GM19238 (cell line): ENCODE measurements at regions not wholly inside any gene's neighbourhood (a gene's known extent, or its start where the extent isn't known, plus 50 kb on each side); places are given as distances from the start of the nearest gene placed in this dataset.
"Not testable (repeated sequence)": the region's sequence is repeated elsewhere in the genome, so short reads cannot be mapped to it uniquely, and the experiment has no call there.

ENCODE experiments used
- DNase-seq: peaks from one replicate; pipeline ENCODE4 v3.0.0; 2011; ENCODE audit warnings: low spot score; ENCODE audit not compliant: insufficient read length

DNA sequence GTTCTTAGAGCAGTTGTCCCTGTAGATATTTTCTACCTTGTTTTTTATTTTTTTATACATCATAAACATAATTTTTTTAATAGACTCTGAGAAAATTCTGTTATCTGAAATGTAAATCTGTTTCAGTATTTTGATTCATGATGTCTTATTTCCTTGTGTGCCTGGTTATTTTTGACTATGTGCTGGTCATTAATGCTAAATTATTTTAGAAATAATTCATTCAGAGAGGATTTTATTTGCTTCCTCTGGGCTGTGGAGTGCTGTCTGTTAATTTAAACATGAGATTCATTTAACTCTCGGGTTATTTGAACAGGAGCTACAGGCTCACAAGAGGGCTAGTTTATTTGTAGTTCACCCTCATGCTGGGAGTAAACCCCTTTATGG lies 124.3 kb upstream of the PITX1 start:
- no peak for DNase-seq

DNA sequence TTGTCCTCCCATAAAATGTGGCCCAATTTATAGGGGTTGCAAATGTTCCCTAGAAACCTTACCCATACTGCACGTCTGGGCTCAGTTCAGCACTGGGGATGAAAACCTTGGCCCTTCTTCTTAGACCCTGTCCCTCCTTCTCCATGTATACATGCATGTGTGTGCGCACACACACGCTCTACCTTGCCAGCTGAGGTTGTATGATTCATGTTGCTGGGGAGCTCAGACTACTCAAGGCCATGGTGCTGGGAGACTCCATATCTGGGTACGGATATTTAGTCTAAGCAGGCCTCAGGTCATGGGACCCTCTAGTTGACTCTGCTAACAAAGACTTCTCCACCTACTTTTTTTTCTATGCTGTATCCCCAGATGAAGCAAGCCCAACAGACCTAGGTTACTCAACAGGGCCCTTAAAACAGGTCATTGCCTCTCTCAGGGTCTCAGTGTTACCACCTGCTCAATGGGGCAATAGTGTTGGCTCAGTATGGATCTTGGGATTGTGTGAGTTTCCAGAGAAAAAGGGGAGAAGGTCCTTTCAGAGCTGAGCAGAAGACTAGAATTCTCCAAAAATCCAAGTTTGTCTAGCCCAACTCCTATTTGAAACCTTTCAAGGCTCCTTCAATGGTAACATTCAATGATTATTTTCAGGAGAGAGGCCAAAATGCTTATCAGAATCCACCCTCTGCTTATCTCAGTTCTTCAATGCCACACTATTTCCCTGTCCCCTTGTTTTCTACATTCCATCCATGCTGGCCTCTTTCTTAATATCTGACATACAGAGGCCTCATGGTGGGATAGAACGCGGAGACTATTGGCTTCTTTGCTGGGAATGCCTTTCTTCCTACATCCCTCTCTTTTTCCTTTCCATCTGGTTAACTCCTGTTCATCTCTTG lies 123.6 kb upstream of the PITX1 start:
- DNase-seq = no peak

DNA sequence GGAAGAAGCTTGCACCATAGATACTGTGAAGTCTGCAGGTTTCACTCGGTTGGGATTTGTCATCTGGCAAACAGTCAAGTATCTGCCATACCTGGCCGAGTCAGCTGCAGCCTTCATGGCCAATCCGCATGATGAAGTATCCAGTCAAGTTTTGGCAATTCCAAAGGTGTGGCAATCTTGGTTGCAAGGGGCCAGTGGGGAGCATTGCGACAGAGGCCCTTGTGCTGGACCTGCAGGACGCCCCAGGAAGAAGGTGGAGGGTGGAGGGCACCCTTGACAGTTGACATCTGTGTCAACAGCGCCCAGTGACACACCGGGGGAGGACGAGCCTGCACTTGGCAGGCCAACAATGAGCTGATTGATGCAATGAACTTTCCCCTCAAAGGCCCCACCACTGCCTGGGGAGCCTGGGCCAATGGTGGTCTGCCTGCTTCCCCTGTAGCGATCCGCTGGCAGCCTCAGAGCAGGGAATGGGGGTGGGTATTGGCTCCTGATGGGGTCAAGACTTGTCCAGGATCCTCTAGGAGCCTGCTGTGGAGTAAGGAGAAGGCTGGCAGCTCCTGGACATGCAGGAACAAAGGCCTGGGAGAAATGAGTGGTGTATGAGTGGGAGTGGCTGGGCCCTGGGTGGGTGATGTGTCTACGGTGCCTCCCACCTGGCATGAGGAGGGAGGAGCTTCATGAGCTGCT lies 122.8 kb upstream of the PITX1 start:
- DNase-seq = no peak

DNA sequence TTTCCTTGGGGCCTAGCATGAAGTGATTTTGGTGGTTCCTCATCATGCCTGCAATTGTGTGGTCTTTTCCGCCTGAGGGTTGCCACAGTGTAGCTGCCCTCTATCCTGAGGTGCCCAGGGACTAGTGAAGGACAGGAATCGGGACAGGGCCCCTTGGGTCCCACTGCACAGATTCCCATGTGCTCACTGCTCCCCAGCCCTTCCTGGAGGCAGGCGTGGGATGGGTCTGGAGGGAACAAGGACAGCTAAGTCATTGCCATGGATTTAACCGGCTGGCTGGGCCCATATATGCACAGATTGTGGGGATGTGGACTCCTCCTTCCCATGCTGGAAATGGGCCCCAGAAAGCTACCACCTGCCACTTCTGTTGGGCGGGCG lies 122.3 kb upstream of the PITX1 start:
- no peak for DNase-seq

DNA sequence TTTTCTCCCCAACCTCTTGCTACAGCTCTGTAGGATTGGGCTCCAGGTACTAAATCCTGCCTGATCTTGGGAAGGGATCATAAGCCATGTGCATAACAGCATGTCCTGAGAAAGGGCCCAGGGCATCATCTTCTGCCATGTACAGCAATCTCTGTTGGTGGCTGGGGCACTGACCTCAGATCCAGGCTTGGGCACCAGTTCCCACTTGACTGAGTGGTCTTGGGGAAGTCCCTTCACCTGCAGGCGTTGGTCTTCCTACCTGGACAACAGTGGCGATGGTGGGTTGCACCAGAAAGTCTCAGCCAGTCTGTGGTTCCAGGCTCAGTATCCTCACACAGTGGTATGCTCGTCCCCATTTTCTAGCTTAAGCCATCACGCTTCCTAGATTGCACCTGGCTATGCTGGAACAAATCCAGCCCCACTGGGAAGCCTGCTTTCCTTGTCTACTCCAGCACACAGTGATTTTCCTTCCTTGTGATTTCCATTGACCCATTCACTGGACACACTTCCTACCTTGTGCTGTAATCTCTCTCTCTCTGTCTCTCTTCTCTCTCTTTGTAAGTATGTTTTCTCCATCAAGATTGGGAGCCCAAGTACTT lies 121.7 kb upstream of the PITX1 start:
- no peak for DNase-seq

DNA sequence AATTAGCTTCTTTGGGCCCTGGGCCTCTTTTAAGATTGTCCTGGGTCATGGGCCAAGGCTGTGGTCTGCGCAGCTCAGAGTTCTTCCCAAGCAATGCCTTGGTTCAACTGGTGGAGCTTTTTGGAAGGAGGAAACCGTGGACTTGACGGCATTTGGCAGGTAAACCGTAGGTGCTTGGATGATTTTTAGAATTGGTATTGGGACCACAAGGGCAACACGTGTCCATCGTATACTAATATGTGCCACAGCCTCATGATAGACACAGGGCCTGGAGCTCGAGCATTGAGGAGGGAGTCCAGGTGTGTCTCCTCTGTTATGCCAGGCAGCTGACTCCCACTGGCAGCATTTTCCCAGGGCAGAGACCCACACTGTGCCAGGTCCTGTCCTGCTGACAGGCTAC lies 120.9 kb upstream of the PITX1 start:
- no peak for DNase-seq

DNA sequence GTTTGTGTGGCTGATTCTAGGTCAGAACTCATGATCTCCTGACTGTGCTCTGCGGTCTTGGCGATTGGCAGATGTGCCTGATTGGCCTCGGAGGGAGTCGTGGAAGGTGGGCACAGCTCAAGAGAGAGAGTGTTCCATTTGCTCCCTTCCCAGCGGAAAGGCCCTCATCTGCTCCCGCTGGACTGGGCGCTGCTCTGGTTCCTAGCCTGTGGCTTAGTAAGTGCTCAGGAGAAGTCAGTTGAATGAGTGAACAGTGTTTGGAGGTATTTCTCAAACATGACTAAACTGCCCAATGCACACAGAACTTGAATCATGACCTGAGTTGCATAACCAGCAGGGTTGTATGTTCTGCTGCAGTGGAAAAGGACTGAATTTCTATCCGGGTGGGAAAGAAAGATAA lies 120.2 kb upstream of the PITX1 start:
- DNase-seq = no peak

DNA sequence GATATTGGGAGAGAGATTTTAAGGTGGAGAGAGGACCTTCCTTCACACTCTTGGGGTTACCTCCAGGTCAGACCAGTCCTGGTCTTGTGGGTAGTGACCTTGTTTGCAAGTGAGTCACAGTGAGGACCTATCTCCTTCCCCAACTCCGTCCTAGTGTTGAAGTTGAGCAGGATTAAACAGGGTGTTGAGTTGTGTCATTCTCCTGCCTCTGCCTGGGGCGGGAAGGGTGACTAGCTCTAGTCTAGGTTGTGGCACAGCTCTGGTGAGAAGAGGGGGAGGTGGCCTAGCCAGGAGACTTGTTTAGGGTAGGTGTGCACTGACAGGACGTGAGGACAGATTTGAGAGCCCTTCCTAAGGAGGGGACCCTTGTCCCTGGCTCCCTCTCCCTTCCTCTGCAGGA lies 119.6 kb upstream of the PITX1 start:
- no peak for DNase-seq

DNA sequence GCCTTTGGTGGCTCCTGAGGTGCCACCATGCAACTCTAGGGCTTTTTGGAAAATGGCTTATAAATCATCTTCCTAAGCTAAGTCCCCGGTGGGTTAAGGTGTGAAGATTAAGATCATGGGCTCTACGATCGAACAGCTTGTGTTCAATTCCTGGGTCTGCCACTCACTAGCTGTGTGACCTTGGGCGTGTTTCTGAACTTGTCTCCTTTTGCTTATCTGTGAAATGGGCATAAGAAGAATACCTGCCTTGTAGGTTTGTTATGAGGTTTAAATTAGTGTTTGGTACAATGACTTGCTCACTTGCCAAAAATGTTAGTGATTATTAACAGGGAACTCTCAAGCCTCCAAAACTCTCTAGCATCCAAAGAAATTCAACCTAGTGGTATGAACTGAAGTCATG lies 119.2 kb upstream of the PITX1 start:
- DNase-seq = no peak

DNA sequence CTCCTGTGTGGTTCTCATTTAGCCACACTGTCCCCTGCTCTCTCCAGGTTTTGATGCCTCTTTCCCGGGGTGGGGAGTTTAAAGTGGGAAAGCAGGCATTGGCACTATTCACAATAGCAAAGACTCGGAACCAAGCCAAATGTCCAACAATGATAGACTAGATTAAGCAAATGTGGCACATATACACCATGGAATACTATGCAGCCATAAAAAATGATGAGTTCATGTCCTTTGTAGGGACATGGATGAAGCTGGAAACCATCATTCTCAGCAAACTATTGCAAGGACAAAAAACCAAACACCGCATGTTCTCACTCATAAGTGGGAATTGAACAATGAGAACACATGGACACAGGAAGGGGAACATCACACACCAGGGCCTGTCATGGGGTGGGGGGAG lies 117.6 kb upstream of the PITX1 start:
- not testable (repeated sequence) for DNase-seq

DNA sequence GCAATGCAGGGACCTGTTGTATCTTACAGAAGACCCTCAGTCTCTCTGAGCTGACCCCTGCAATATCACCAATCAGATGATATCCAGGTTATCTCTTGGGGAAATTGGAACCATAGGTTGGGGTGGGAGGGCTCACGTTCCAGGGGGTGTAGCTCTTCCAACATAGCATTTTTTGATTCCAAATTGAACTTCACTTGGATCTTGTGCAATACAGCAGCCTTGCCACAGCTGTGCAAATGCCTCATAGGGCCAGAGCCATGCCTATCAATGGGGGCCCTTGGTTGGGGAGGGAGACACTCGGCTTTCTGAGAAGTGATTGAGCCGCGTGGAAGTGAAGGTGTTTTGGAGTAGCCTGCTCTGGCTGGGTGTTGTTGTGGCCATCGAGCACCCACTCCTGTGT lies 117.2 kb upstream of the PITX1 start:
- no peak for DNase-seq

DNA sequence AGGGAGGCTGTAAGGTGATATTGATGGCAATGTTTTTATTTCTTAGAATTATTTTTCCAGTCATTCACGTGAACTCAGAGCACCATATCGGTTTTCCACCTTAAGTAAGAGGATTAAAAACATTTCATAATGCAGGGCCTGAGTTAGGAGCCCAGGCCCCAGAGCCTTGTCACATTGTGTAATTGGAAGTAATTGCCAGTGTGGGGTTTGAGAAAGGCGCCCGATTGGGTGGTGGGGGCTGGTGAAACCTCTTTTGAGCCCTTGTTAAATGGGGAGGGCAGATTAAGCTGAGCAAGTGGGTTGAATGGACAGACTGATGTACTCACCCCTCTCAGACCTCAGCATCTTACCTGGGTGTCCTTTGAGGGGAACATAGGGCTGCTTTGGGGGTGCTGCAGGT lies 116.7 kb upstream of the PITX1 start:
- DNase-seq = no peak

DNA sequence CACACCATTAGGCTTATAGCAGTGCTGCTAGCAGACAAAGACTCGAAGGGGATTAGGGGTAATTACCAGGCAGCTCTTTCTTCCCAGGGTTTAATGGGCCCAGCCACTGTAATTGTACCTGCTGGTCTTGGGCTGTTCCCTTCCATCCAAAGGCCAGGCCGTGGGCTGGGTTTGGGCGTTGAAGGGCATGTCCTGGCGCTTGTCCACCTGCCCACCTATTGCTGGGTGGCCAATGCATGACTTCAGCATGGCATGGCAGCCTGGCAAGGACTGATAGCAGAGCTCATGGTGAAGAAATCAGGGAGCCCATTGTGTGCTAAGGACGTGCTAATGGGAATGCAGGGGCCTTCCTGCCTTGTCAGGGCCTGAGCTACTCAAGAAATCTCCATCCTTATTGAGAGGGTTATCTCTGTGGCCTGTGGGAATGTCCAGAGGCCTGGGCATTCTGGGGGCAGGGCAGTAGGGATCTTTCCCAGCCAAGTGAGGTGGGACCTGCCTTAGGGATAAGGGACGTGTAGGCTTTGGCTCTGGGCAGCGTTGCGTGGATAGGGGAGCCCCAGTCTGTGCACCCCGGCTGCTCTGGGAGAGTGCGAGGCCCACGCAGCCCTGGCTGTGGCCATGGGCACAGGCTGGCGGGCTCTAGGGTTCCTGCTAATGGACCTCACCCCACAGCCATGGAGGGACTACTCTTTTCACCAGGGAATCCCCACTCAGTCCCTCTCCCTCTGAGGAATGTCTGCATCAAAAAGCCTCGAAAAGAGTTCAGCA lies 116.1 kb upstream of the PITX1 start:
- no peak for DNase-seq

DNA sequence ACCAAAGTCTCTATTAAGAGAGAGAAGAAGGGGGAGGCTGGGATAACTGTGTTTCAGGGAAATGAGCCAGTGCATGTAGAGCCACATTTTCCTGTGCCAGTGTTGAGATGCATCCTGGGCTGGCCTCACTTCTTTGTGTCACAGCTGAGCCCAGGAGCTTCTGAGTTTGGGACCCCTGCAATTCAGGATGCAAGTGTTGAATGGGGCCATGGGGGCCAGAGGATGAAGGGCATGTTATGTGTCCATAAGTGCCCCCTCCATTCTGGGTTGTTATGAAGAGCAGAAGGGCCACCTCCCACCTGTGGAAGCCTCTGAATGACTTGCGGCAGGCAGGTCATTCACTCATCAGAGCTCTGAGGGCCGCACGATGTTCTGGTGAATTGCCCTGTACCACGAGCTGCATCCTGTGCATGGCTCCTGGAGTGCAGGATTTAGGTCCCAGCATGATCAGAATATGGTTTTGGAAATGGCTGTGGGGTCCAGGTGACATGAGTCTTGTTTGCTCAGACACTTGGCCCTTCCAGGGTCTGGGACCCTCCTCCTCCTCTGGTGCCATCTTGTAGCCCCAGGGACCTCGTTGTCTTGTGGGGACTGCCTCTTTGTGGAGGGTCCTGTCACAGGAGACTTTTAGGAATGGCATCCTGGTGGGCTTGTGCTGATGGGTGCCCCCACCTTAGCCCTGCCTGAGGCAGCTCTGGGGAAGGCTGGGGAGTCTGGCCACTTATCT lies 115.4 kb upstream of the PITX1 start:
- DNase-seq = no peak

DNA sequence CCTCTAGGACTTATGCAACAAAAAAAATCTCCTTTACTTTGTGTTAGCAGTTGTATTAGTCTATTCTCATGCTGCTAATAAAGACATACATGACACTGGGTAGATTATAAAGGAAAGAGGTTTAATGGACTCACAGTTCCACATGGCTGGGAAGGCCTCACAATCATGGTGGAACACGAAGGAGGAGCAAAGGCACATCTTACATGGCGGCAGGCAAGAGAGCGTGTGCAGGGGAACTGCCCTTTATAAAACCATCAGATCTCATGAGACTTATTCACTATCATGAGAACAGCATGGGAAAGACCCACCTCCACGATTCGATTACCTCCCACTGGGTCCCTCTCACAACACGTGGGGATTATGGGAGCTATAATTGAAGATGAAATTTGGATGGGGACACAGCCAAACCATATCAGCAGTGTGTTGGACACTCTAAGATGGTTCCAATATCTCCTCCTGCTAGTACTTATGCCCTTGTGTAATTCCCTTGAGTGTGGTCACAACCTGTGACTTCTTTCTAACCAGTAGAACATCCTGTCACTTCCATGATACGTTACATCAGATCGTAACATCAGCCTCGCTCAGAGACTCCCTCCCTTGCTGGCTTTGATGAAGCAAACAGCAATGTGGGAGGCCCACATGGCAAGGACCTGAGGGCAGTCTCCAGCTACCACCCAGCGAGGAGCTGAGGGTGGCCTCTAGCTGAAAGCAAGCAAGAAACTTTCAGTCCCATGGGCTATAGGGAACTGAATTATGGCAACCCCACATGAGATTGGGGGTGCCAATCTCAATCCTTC lies 113.5 kb upstream of the PITX1 start:
- DNase-seq = no peak

DNA sequence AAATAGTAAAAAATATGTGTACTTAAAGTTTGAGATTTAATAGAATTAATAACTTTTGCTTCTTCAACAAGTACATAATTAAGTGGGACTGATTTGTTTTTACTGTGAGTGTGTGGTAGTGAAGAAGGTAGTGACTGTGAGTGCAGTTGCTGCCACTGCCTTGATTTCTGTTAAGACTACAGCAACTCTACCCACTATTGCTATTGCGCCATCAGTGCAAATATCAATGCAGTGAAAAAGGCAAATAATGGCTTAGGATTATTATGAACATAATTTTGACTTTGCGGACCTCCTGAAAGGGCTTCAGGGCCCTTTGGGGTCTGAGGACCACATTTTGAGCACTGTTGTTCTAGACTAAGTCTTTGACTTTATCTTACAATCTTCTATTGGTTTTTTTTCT lies 112.0 kb upstream of the PITX1 start:
- no peak for DNase-seq

DNA sequence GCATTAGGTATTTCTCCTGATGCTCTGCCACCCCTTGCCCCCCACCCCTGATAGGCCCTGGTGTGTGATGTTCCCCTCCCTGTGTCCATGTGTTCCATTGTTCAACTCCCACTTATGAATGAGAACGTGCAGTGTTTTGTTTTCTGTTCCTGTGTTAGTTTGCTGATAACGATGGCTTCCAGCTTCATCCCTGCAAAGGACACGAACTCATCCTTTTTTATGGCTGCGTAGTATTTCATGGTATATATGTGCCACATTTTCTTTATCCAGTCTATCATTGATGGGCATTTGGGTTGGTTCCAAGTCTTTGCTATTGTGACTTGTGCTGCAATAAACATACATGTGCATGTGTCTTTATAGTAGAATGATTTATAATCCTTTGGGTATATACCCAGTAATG lies 109.7 kb upstream of the PITX1 start:
- not testable (repeated sequence) for DNase-seq

DNA sequence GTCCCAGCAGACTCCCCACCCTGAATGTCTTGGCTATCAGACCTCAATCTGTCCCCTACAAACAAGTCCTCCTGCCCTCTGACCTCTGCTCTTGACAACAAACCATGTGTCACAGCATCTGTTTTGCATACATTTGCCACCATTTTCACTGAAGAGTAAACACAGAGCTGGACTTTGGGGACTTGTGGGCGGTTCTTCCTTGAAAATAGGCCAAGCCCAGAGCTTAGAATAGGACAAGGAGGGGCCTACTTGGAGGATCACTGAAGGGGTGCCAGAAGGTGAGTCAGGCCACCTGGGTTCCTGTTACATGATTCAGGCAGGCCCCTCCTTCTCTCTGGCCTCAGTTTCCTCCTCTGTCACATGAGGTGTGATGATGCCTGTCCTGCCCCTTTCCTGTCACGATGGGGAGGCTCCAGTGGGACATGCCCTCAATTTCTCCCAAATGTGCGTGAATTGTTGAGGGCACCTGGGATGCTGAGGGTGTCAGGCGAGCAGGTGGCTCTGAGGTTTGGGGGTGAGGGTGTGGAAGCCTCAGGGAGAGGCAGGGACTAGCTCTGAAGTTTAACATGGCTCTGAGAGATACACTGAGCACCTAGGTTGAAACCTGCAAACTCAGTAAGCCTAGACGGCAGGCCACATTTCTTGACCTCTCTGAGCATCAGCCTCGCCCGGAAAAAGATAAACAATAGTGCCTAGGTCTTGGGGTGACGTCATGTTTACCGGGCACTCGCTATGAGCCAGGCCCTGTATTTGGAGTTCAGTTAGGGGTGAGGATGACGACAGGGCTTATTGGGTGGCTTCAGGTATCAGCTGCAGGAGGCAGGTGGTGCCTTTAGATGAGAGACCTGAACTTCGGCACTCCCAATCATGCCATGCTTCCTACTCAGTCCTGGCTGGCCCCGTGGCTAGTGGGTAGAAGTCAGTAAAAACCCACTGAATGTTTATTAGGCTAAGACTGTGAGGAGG lies 107.6 kb upstream of the PITX1 start:
- no peak for DNase-seq
